GM20000 (cell line): ENCODE measurements at regions not wholly inside any gene's neighbourhood (a gene's known extent, or its start where the extent isn't known, plus 50 kb on each side); places are given as distances from the start of the nearest gene placed in this dataset.

Source experiments
- DNase-seq: peaks from one replicate; pipeline ENCODE4 v3.0.0; 2012; ENCODE audit warnings: low spot score
- TF ChIP-seq, protein P1 (sequence below): IDR thresholded peaks from 2 replicates; pipeline ENCODE4 v1.5.1; 2012; ENCODE audit warnings: mild to moderate bottlenecking, control low read depth; ENCODE audit errors: extremely low read depth, missing control alignments

DNA sequence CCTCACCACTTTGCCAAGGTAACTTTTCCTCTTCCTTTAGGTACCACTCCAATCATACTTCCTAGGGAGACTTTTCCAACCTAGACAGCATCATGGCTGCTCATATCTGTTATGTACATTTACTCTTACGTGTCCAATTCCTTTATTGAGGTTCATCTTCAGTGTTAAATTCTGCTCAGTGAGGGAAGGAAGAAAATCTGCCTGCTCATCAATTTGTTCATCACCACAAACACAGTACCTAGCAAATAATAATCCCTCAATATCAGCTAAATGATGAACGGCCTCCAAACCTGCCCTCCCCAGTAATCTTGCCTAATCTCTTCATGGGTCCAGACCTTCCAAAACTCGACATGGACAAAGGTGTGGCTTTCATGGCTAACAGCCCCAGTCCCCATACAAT, 380.8 kb downstream of the KCTD12 start:
- DNase-seq: no peak
- TF ChIP-seq, protein P1, sequence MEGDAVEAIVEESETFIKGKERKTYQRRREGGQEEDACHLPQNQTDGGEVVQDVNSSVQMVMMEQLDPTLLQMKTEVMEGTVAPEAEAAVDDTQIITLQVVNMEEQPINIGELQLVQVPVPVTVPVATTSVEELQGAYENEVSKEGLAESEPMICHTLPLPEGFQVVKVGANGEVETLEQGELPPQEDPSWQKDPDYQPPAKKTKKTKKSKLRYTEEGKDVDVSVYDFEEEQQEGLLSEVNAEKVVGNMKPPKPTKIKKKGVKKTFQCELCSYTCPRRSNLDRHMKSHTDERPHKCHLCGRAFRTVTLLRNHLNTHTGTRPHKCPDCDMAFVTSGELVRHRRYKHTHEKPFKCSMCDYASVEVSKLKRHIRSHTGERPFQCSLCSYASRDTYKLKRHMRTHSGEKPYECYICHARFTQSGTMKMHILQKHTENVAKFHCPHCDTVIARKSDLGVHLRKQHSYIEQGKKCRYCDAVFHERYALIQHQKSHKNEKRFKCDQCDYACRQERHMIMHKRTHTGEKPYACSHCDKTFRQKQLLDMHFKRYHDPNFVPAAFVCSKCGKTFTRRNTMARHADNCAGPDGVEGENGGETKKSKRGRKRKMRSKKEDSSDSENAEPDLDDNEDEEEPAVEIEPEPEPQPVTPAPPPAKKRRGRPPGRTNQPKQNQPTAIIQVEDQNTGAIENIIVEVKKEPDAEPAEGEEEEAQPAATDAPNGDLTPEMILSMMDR: no peak

DNA sequence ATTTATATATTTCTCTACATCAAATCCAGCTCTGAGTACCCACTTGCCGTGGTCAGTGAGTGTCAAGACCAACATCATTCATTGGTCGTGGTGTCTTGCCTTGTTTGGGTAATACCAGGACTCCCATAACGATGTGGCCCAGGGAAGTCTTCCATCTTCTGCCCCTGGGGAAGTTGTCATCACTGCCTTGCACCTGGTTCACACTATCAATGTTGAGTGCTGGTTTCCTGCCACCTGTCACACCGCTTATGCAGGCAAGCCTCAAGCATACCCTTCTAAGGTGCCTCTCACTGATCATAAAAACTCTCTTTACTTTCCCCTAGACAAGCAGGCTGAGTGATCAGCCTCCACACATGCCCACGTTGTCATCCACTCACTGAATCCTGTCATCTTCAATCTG, 382.4 kb downstream of the KCTD12 start:
- TF ChIP-seq, protein P1: no peak
- no peak for DNase-seq

DNA sequence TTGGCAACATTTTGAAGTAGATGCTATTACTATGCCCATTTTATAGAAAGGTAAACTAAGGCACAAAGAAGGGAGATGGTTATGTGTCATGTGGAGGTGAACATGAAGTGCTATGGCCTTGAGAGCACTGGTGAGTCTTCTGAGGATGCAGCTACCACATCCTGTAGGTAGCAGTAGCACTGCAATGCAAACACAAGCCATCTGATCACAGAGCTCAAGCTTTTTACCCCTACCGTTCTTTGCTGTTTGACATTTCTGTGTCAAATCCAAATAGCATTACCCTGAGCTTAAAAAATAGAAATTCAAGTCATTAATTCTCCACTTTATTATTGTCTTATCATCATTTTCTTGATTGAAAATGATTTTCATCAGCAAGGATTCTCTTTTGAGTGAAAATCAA, 382.9 kb downstream of the KCTD12 start:
- DNase-seq: no peak
- TF ChIP-seq, protein P1: no peak

DNA sequence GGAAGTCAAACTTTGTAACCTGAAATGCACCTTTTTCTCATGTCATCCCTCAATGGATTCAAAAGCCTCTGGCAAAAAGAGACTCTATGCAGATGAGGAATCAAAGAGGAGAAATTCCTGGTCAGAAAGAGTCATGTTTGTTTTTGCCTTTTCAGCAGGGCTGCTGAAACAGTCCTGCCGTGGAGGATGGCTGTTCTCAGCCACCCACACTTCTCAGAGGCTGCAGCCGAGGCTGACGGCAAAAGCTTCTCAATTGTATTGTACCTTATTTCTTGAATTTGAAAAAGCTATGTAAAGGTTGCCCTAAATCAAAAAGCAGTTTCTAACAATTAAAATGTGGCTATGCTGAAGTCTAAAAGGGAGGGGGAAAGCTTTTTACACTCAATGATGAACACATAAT, 385.3 kb downstream of the KCTD12 start:
- TF ChIP-seq, protein P1: no peak
- no peak for DNase-seq

DNA sequence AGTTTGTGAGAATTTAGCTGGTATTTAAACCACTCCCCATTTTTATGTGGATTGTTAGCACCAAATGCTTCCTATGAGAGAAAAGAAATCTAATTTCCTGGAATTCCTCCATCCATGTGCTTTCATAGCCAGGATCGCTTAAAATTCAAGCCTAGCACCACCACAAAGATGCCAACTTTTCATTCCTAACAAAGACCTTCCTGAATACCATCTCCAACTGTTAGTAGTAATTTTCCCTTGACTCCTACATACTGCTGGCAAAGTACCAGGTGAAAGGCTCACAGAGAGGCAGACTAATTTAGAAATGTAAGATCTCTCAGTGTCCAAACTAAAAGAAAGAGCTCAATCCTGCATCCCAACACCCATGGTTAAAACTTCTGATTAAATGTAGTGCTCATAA, 386.3 kb downstream of the KCTD12 start:
- DNase-seq: no peak
- TF ChIP-seq, protein P1: no peak

DNA sequence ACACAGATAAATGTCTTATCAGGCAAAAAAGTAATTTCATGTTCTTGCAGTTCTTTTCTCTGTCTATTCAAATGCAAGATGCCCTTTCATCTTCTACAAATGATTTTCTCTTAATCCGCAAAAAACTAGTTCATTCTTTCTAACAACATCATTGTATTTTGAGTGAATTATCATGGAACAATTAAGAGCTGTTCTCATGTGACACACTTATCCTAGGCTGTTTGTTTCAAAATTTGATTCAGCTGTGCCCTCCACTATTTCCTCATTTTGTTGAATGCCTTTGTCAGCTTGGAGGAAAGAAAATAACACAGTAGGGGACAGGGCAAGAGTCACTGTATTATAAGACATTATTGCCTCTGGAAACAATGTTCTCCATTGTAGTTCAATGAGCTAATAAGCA, 396.9 kb downstream of the KCTD12 start:
- DNase-seq: no peak
- TF ChIP-seq, protein P1: no peak

DNA sequence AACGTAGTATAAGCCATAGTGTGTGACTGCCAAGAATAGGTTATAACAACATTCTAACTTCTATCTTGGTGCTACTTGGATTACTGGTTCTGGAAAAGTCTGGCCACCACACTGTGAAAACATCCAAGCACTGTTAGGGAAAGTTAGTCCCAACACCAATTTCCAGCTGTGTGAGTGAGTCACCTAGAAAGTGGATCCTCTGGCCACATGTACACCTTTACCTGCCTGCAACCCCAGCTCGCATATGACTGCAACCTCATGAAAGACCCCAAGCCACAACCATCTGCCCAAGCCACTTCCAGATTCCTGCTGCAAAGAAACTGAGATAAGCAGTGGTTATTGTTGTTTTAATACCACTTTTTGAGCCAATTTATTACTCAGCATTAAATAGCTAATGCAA, 404.5 kb downstream of the KCTD12 start:
- TF ChIP-seq, protein P1: no peak

DNA sequence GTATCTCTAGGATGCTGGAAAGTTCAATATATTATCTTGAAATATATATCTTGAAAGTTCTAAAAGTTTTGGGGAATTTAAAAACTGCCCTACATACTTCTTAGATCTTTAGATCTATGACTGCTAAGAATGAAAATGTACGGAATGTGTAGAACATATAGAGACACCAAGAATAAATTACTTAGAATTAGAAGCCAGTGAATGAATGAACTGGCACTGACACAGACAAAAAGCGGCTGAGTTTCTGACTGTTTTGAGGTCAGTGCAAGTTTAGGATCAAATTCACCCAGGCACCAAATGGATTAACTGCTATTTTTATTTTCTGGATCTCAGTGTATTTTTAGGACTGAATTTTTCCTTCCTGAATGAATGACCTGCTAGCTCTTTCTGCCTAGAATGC, 411.2 kb downstream of the KCTD12 start:
- TF ChIP-seq, protein P1: no peak
- no peak for DNase-seq

More for the DNA sequence above, 404.5 kb downstream of the KCTD12 start:
- no peak for DNase-seq
